ENCODE measurements at regions not wholly inside any gene's neighbourhood (a gene's known extent, or its start where the extent isn't known, plus 50 kb on each side); places are given as distances from the start of the nearest gene placed in this dataset.

GRCh38 chr12:115763376-115763775 is 514.1 kb downstream of the MED13L start:
- no peaks in the 10 kb centered on the region for H3K79me2 ChIP-seq (ENCODE audit: control insufficient read depth, insufficient read depth, low read length)
- TF ChIP-seq POLR2A (IDR thresholded peaks at IDR 0.05; ENCODE audit: low read depth, low read length) (no peak), JUN (IDR thresholded peaks at IDR 0.05; ENCODE audit: borderline replicate concordance, insufficient read depth, insufficient read length, low read depth) (no peak), CTCF (IDR thresholded peaks at IDR 0.05; ENCODE audit: extremely low read depth in 1 of 2, insufficient read depth in 1 of 2, low read depth in 1 of 2, low read length in 2 of 2) (no peak), FOS (IDR thresholded peaks at IDR 0.05; ENCODE audit: borderline replicate concordance, insufficient read depth, low read length) (no peak), MYC (IDR thresholded peaks at IDR 0.05; ENCODE audit: low read depth, low read length) (no peak)
- H3K9me3 ChIP-seq (replicated peaks; ENCODE audit: control insufficient read depth, insufficient read depth, low read length) = no peaks in the 10 kb centered on the region
- ChIA-PET CTCF (no interaction called here), POLR2A (no interaction called here)
- no peak overlapping the region for H2AFZ ChIP-seq (ENCODE audit: low read depth, low read length)
- no peak overlapping the region for H3K27ac ChIP-seq (ENCODE audit: insufficient read depth, low read depth, low read length)
- no peaks in the 10 kb centered on the region for H3K4me1 ChIP-seq (ENCODE audit: control insufficient read depth, extremely low read depth, insufficient read depth, low read length)
- intact Hi-C loops (cut with micrococcal nuclease) (no loop called here), dilution Hi-C loops (cut with MboI; ENCODE audit: extremely low pct_ligation_motif_present, low sequenced_read_pairs) (no loop called here)
- H3K4me3 ChIP-seq (replicated peaks in 1 of 3; ENCODE audit: insufficient read depth in 1 of 3, low read depth in 1 of 3, low read length in 3 of 3) = no peak overlapping the region
- DNase-seq (ENCODE audit: low read depth, low spot score) (no peak), FAIRE-seq (no peak)
- no peaks in the 10 kb centered on the region for H4K20me1 ChIP-seq (replicated peaks; ENCODE audit: control insufficient read depth, extremely low read depth, insufficient read depth, low read length)
- H3K36me3 ChIP-seq (ENCODE audit: control insufficient read depth in 2 of 2, extremely low read depth in 1 of 2, insufficient read depth in 2 of 2, low read length in 2 of 2) = no peaks in the 10 kb centered on the region
- H3K9ac ChIP-seq (replicated peaks; ENCODE audit: extremely low read depth, insufficient read depth, low read length) = no peak overlapping the region
- no peak overlapping the region for H3K4me2 ChIP-seq (ENCODE audit: insufficient read depth, low read length)
- no peaks in the 10 kb centered on the region for H3K27me3 ChIP-seq (ENCODE audit: control insufficient read depth in 2 of 2, insufficient read depth in 2 of 2, low read length in 2 of 2)
- no peaks in the 10 kb centered on the region for H3K9me1 ChIP-seq (replicated peaks; ENCODE audit: control insufficient read depth, extremely low read depth, insufficient read depth, low read length)
- no TSS peak for BruUV-seq (replicated peaks)

- dilution Hi-C loops (cut with MboI; ENCODE audit: extremely low pct_ligation_motif_present, low sequenced_read_pairs) = no loop called here
- Histone ChIP-seq H3K4me1 (ENCODE audit: control insufficient read depth, extremely low read depth, insufficient read depth, low read length) (no peaks in the 10 kb centered on the region), H3K79me2 (ENCODE audit: control insufficient read depth, insufficient read depth, low read length) (no peaks in the 10 kb centered on the region), H3K4me3 (replicated peaks in 1 of 3; ENCODE audit: insufficient read depth in 1 of 3, low read depth in 1 of 3, low read length in 3 of 3) (no peak overlapping the region), H2AFZ (ENCODE audit: low read depth, low read length) (no peak overlapping the region), H4K20me1 (replicated peaks; ENCODE audit: control insufficient read depth, extremely low read depth, insufficient read depth, low read length) (no peaks in the 10 kb centered on the region), H3K4me2 (ENCODE audit: insufficient read depth, low read length) (no peak overlapping the region), H3K27ac (ENCODE audit: insufficient read depth, low read depth, low read length) (no peak overlapping the region), H3K36me3 (ENCODE audit: control insufficient read depth in 2 of 2, extremely low read depth in 1 of 2, insufficient read depth in 2 of 2, low read length in 2 of 2) (no peaks in the 10 kb centered on the region), H3K9me3 (replicated peaks; ENCODE audit: control insufficient read depth, insufficient read depth, low read length) (no peaks in the 10 kb centered on the region), H3K27me3 (ENCODE audit: control insufficient read depth in 2 of 2, insufficient read depth in 2 of 2, low read length in 2 of 2) (no peaks in the 10 kb centered on the region), H3K9me1 (replicated peaks; ENCODE audit: control insufficient read depth, extremely low read depth, insufficient read depth, low read length) (no peaks in the 10 kb centered on the region), H3K9ac (replicated peaks; ENCODE audit: extremely low read depth, insufficient read depth, low read length) (no peak overlapping the region)
- FAIRE-seq = no peak
- no TSS peak for BruUV-seq (replicated peaks)
- CTCF ChIA-PET = no interaction called here
- no peak for DNase-seq (ENCODE audit: low read depth, low spot score)
- intact Hi-C loops (cut with micrococcal nuclease) = no loop called here
- POLR2A ChIA-PET = no interaction called here
- TF ChIP-seq JUN (IDR thresholded peaks at IDR 0.05; ENCODE audit: borderline replicate concordance, insufficient read depth, insufficient read length, low read depth) (no peak), EZH2 (IDR thresholded peaks at IDR 0.05; ENCODE audit: borderline replicate concordance, low read depth, low read length, severe bottlenecking) (no peak), POLR2AphosphoS5 (IDR thresholded peaks at IDR 0.05; ENCODE audit: insufficient read depth, low read depth, low read length) (no peak), FOS (IDR thresholded peaks at IDR 0.05; ENCODE audit: borderline replicate concordance, insufficient read depth, low read length) (no peak), POLR2A (IDR thresholded peaks at IDR 0.05; ENCODE audit: low read depth, low read length) (no peak)
Observed at GRCh38 chr12:115762936-115763335, 514.6 kb downstream of the MED13L start.

Measured in endothelial cell of umbilical vein (primary cell).